GM18870 (cell line): ENCODE measurements at regions not wholly inside any gene's neighbourhood (a gene's known extent, or its start where the extent isn't known, plus 50 kb on each side); places are given as distances from the start of the nearest gene placed in this dataset.
A peak's percentile ranks its signal among the peaks of the same experiment; 100 is the strongest.
"Not testable (repeated sequence)": the region's sequence is repeated elsewhere in the genome, so short reads cannot be mapped to it uniquely, and the experiment has no call there.

Experiments used
- ATAC-seq: cut with Tn5 transposase; IDR thresholded peaks from one replicate; pipeline ENCODE4 v1.9.1; 2021; ENCODE audit warnings: moderate library complexity; ENCODE audit not compliant: unreplicated experiment

DNA sequence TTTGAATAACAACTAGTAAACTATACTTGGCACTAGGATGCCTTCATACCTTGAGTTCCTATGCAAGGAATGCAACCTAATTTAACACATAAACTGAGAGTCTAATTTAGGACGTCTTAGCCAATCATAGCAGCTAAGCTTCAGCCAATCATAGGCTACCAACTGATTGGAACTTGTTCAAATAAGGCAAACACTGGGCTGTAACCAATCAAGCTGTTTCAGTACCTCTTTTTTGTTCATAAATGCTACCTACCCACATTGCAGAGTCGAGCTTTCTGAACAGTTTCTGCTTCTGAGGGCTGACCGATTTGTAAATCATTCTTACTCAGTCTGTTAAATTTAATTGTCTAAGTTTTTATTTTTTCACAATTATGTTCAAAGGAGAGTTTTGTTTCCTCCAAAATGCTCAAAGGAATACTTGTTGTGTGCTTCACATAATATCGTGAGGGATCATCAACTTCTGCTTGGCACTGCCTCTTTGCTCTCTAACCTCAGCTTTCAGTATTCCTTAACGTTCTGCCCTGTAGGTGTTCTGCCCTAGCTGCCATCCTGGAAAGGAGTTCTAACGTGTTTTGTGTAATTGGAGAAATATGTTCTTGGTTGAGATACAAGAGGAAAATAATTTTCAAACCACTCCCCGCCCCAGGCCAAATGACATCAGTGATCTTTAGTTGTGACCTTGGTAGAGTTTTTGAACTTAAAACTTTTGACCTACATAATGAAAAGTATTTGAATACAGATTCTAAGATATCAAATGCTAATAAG is 380.4 kb upstream of the MIS18BP1 start:
- no peak for ATAC-seq

GRCh38 chr14:45621731-45622130 is 368.7 kb upstream of the MIS18BP1 start:
- ATAC-seq = no peak

DNA sequence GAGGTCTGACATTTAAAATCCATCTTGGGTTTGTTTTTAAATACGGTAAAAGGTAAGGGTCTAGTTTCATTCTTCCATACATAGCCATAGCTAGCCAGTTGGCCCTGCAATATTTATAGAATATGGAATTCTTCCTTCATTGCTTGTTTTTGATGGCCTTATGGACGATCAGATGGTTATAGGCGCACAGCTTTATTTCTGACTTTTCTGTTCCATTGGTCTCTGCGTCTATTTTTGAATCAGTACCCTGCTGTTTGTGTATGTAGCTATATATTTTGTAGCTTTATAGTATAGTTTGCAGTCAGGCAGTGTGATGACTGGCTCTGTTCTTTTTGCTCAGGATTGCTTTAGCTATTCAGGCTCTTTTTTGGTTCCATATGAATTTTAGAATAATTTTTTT is 366.8 kb upstream of the MIS18BP1 start:
- no peak for ATAC-seq

- no peak for ATAC-seq
Observed at GRCh38 chr14:45610318-45610717, 357.3 kb upstream of the MIS18BP1 start.

DNA sequence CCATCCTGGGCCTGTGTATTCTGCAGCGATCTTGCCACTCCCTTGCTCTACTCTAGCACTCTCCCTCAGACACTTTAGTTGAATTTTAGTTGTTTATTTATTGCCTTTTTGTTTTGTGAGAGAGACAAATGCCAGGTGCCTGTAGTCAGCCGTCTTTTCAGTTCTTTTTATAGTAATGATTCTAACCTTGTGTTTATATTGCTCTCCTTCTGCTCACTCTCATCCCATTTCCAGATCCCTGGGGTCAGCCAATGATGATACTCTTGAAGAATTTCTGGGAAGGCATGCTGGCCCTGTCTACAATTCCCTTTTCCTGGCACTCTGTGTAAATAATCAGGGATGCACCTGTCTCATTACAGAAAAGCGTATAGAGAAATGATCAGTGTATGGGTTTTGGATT is 334.1 kb upstream of the MIS18BP1 start:
- ATAC-seq = no peak

- ATAC-seq = no peak
Observed at GRCh38 chr14:45559626-45560025, 306.6 kb upstream of the MIS18BP1 start.

GRCh38 chr14:45558183-45558582 is 305.2 kb upstream of the MIS18BP1 start:
- ATAC-seq = no peak

- no peak for ATAC-seq
Observed at GRCh38 chr14:45553981-45554380, 301.0 kb upstream of the MIS18BP1 start.

DNA sequence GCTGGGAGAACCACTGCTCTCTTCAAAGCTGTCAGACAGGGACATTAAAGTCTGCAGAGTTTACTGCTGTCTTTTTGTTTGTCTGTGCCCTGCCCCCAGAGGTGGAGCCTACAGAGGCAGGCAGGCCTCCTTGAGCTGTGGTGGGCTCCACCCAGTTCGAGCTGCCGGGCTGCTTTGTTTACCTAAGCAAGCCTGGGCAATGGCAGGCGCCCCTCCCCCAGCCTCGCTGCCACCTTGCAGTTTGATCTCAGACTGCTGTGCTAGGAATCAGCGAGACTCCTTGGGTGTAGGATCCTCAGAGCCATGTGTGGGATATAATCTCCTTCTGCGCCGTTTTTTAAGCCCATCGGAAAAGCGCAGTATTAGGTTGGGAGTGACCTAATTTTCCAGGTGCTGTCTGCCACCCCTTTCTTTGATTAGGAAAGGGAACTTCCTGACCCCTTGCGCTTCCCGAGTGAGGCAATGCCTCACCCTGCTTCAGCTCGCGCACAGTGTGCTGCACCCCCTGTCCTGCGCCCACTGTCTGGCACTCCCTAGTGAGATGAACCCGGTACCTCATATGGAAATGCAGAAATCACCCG is 298.3 kb upstream of the MIS18BP1 start:
- not testable (repeated sequence) for ATAC-seq

DNA sequence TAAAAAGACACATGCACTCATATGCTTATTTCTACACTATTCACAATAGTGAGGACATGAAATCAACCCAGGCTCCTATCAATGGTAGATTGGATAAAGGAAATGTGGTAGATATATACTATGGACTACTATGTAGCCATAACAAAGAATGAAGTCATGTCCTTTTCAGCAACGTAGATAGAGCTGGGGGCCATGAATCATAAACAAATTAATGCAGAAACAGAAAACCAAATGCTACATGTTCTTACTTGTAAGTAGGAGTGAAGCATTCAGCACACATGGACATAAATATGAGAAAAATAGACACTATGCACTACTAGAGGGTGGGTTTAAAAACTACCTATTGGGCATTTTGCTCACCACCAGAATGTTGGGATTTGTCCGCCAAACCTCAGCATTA is 278.0 kb upstream of the MIS18BP1 start:
- ATAC-seq = no peak

DNA sequence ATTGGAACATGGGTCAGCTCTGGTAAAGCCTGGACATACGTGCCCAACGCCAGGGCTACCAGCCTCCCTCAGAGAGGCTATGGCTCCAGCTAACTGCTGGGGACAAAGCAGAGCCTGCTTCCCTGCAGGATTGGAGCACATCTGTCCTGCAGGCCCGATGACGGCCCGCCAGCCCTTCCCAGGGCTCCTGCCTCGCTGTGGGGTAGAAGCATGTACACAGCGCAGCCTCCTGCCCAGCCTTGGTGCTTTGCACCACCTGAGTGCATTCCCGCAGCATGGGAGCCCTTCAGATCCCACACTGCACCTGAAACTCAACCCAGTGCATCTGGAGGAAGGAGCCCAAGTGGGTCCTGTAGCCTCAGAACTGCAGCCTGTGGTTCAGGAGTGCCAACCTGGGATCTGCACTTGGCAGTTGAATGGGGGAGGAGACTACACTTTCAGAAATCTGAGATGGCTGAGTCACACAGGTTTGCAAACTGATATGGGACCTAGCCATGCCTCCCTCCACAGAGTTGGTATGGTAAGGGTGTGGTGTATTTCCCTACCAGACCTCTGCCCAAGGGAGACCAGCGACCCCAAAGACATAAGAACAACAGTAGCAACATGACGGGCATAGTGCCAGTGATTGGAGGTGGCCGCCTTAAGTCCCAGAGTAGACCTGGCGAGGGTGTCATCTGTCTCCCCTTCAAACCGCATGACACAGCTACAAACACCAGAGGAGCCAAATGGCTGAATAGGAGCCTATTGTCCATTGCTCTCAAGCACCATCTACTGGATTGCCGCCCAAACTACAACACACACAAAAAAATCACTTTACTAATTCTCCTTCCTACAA is 273.9 kb upstream of the MIS18BP1 start:
- ATAC-seq = peak; percentile 79

DNA sequence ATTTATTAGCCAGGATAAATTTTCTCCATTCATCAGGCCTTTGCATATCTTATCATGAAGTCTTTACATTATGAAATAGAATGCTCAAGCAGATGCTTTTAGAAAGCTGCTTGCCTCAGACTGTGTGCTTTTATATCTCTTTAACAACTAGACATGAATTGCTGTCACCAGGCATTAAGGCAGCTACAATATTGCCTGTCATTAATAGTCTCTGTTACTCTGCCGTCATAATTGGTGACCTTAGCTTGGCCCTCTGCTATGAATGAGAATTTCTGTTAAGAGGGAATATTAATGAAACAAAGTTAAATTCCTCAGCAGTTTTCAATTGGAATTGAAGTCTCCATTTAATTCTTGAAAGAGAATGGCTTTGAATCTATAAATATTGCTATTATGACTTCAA is 266.8 kb upstream of the MIS18BP1 start:
- ATAC-seq = no peak

GRCh38 chr14:45492876-45493275 is 239.9 kb upstream of the MIS18BP1 start:
- ATAC-seq = no peak

- no peak for ATAC-seq
Observed at GRCh38 chr14:45491914-45492313, 238.9 kb upstream of the MIS18BP1 start.

DNA sequence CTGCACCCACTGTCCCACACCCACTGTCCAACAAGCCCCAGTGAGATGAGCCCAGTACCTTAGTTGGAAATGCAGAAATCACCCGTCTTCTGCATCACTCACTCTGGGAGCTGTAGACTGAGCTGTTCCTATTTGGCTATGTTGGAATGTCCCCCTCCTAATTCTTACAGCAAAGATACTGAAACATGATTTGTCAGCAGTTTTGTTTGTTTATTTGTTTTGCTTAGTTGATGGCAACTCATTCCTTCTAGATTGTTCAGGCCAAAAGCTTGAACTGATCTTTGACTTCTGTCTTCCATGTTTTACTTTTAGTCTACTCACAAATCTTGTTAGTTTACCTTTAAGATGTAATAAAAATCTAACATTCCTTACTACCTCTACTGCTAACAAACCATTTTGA is 233.6 kb upstream of the MIS18BP1 start:
- ATAC-seq = no peak

DNA sequence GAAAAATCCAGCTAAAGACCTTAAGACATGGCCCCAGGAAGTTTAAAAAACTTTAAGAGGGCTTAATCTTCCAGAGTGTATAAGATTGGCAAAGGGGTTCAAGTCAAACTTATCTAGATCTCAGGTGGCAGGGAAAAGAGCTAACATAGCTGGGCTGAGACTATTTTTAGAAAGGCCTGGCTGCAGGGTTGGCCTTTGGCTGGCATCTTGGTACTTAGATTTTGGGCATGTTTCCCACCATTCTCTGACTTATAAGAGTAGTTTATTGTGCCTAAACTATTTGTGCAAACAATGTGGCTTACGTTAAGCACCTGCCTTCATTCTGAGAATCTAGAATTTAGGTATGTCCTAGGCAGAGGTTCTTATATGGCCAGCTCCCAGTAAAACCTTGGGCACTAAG is 214.0 kb upstream of the MIS18BP1 start:
- ATAC-seq = no peak

DNA sequence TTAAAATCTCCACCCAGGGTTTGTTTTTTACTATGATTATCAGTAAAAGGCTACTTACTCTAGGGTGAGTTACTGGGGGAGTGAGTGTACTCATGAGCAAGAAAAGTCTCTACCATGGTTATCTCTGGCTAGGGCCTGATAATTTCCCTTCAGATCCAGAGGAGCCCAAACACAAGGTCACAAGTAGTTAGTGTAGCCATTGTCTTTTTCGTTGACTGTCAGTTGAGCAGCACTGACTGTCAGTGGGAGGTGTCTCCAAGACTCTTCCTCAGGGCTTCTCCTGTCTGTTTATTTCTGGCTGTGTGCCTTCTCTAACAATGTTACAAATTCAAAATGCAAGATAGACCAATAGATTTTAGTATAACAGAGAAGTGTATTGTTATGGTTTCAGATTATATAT is 181.2 kb upstream of the MIS18BP1 start:
- no peak for ATAC-seq

- ATAC-seq = peak; percentile 92
Observed at GRCh38 chr14:45426685-45427282, 173.8 kb upstream of the MIS18BP1 start.

DNA sequence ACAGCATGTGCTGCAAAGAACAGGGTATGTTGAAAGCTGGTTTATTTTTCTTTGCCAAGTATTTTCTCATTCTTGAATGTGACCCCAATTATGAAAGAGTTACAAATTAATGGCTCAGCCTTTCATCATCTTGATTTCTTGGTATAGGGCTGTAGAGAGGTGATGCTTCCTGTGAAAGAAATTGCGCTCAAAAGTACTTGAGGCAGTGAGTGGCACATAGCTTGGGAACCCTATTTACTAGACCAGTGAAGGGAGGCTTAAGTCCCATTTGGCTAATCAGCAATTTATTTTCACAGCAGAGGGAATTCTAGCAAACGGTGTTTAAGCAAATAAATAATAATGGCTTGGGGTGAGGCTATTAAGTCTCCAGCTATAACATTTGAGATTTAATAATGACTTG is 153.9 kb upstream of the MIS18BP1 start:
- ATAC-seq = no peak

DNA sequence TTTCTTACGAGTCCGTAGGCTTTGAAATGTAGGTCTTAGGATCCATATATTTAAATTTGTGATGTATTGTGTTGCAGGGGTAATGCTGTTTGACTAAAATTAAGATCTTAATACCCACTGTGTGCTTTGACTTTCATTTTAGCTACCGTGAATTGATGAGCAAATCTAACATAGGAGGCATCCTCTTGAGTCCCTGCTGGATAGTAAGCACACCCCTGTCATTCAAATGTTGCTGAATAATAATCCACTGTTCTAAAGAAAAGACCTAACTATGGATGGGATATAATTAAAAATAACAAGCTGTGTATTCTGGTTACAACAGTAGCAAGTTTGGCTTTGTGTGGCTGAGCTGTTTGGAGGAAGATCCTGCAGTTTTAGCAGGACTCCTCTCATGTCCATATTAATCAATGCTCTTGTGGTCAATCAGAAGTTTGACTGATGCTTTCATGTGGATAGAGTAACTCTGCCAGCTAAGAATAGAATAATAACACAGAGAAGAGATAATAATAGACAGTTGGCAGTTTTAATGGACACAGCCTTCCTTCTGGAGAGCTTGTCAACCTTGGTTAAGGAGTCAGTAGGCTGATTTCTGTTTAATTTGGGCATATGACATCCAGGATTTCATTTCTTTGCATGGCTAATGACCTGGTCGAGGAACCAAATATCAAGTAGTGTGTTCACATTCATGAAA is 148.1 kb upstream of the MIS18BP1 start:
- ATAC-seq = no peak

DNA sequence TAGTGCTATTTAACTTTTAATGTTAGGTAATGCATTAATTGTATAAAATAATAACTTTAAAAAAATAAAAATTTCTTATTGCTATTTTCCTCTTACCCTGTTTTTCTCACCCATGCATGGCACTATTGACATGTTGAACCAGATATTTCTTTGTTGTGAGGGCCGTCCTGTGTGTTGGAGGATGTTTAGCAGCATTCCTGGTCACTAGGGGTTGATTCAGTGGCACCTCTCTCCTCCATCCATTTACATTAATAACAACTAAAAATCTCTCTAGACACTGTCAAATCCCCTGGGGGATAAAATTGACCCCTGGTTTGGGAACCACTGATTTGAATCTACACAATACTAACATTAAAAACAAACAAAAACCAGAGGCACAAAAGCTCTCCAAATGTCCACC is 147.5 kb upstream of the MIS18BP1 start:
- no peak for ATAC-seq
